HG03432 (cell line): ENCODE measurements at regions not wholly inside any gene's neighbourhood (a gene's known extent, or its start where the extent isn't known, plus 50 kb on each side); places are given as distances from the start of the nearest gene placed in this dataset.

Experiments
- ATAC-seq: cut with Tn5 transposase; IDR thresholded peaks from one replicate; pipeline ENCODE4 v1.9.1; 2021; ENCODE audit warnings: mild to moderate bottlenecking, moderate library complexity; ENCODE audit not compliant: unreplicated experiment

DNA sequence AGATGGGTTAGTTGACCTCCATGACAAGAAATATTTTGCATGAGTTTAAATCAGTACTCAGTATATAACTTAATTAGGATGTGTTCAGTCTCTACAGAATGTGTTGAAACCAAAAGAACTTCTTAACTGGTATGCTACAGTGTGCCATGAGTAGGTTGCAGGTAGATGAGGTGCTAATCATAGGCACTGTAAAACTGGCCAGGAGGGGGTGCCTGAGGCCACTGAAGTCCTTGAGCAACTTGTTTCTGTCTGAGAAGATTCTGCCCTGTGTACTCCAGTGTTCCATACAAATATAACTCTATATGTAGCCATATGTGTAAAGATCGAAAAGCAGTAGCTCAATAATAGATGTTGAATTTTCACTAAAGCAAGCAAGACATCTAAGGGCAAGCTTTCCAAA is 549.2 kb upstream of the KLF12 start:
- ATAC-seq = no peak

DNA sequence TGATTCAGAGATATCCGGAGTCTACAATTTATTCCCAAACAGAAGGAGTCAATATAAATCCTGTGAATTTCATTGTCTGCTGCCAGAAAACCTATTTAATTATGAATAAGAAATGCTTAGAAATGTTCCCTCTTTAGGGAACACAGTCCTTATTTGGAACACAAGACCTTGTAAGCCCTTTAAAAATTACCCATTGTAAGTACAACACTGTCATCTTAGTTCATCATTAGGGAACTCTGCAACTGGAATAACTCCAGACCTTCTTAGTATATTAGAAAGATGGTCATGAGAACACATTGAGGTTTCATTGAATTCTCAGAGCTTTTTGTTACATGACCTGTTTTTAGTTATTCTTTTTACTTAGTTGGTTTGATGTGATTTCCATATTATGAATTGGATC is 548.5 kb upstream of the KLF12 start:
- no peak for ATAC-seq

- no peak for ATAC-seq
These were observed 547.7 kb upstream of the KLF12 start for GRCh38 chr13:74681891-74682290.

GRCh38 chr13:74678308-74678965 is 544.2 kb upstream of the KLF12 start:
- ATAC-seq = peak; percentile 37

GRCh38 chr13:74675972-74676371 is 541.8 kb upstream of the KLF12 start:
- ATAC-seq = no peak

DNA sequence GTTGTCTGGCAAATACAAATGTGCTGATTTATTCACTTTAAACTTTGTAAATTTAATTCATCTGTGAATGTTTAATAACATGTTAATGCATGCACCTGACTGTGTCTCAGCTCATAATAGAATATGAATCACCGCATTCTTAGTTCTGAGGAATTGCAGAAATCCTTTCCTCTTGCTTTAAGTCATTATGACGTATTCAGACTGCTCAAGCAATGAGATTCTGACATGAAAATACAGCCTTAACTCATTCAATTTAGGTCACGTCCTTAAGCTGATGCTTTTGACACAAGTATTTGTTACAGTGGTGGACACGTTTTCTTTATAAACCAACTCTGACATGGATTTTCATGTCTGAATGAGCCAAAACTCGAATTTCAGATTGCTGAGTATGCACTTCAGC is 541.0 kb upstream of the KLF12 start:
- no peak for ATAC-seq

DNA sequence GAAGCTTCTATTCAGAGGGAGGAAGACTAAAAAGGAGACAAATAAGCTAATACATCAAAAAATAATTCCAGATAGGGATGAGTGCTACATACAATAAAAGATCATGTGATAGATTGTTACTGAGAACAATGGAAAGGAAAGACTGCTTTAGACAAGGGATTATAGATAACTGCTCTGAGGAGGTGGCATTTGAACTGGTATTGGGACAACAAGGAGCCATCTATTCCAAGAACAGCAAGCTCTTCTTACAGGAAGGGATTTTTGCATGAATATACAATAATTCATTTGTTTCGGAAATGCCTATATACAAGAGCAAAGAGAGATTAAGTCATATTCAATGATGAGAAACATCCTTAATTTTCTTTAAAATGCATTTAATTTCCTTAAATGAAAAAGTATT is 540.5 kb upstream of the KLF12 start:
- ATAC-seq = no peak

GRCh38 chr13:74669149-74669548 is 534.9 kb upstream of the KLF12 start:
- no peak for ATAC-seq

GRCh38 chr13:74667656-74668203 is 533.5 kb upstream of the KLF12 start:
- no peak for ATAC-seq

DNA sequence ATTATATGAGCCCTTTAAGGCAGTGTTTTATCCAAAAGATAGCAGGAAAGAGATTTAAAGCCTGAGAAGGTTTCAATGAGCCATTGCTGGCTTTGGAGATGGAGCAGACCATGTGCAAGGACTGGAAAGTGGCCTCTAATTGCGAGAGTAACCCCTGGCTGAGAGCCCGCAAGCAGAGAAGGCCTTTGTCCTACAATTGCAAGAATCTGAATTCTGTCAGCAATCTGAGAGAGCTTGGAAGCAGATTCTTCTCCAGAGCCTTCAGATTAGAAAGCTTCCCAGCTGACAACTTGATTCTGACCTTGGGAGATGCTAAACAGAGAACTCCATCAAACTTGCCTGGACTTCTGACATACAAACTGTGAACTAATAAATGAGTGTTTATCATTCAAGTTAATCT is 528.7 kb upstream of the KLF12 start:
- ATAC-seq = no peak

GRCh38 chr13:74661851-74662250 is 527.6 kb upstream of the KLF12 start:
- ATAC-seq = no peak

DNA sequence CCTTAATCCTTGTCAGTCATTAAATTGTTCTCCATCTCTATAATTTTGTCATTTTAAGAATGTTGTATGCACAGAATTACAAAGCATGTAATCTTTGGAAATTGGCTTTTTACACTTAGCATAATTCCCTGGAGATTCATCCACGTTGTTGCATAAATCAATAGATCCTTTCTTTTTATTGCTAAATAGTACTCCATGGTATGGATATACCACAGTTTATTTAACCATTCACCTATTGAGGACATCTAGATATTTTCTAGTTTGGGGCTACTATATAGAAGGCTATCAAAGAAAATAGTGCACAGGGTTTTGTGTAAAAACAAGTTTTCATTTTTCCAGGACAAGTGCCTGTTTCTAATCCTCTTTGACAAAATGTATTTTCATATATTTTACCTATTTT is 523.6 kb upstream of the KLF12 start:
- no peak for ATAC-seq

GRCh38 chr13:74651121-74651520 is 516.9 kb upstream of the KLF12 start:
- no peak for ATAC-seq

- ATAC-seq = no peak
These were observed 513.8 kb upstream of the KLF12 start for GRCh38 chr13:74647991-74648390.

DNA sequence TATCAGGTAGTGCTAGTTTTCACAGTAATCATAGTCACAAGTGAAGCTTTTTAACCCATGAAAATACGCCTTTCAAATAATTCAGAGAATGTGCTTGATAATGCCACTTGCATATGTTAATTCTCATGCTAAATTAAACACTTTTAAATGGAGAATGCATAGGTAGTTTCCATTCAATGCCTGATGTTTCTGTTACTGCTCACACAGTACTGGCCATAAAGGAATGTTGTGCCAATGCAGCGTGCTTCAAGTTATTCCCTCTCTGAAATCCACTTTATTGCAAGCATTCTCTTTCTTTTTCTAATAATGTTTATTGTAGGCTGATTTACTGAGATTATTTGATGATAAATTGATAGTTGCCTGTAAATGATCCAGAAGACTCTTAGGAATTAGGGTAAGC is 513.0 kb upstream of the KLF12 start:
- ATAC-seq = no peak

- ATAC-seq = no peak
These were observed 511.9 kb upstream of the KLF12 start for GRCh38 chr13:74646091-74646490.

- no peak for ATAC-seq
These were observed 511.4 kb upstream of the KLF12 start for GRCh38 chr13:74645586-74645985.

- no peak for ATAC-seq
These were observed 510.0 kb upstream of the KLF12 start for GRCh38 chr13:74644229-74644628.

- no peak for ATAC-seq
These were observed 507.4 kb upstream of the KLF12 start for GRCh38 chr13:74641586-74641985.

DNA sequence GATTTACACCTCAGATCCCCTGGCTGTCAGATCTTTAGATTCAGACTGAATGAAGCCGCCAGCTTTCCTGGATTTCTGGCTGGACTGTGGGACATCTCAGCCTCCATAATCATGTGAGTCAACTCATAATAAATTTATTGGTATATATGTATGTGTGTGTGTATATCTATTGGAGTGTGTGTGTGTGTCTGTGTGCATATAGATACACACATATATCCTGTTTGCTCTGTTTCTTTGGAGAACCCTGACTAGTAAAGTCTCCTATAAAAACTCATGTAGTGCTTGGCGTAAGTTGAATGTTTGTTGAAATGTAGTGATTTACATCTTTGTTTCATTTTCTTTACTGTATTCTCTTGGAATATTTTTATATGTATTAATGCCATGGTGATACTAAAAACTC is 499.5 kb upstream of the KLF12 start:
- no peak for ATAC-seq

GRCh38 chr13:74629985-74630384 is 495.8 kb upstream of the KLF12 start:
- no peak for ATAC-seq

DNA sequence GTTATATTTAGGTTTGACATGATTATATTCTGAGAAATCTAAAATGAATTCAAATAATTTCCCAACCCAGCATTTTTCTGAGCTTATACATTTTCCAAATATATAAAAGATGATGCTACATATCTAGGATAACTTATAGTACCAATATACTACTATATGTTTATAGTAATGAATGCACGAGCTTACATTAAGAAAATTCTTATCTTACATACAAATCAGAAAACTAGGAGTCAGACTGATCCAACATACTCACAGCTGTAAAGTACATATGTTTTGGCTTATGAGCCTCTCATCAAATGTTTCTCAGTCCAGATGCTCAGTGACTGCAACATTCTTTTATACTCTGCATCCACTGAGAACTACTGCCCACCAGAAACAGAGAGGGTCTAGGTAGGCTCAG is 491.3 kb upstream of the KLF12 start:
- no peak for ATAC-seq

GRCh38 chr13:74623761-74624160 is 489.6 kb upstream of the KLF12 start:
- no peak for ATAC-seq
